ENCODE measurements at regions not wholly inside any gene's neighbourhood (a gene's known extent, or its start where the extent isn't known, plus 50 kb on each side); places are given as distances from the start of the nearest gene placed in this dataset.

- DNase-seq, result no peak
Measured at GRCh38 chr6:166774292-166774691, 147.2 kb upstream of the RPS6KA2 start.

GRCh38 chr6:166772518-166772917, 145.5 kb upstream of the RPS6KA2 start:
- no peak for DNase-seq

GRCh38 chr6:166771701-166772100, 144.7 kb upstream of the RPS6KA2 start:
- DNase-seq, result no peak

- no peak for DNase-seq
Measured at GRCh38 chr6:166770216-166771116, 143.4 kb upstream of the RPS6KA2 start.

- DNase-seq, result no peak
Measured at GRCh38 chr6:166769648-166770047, 142.6 kb upstream of the RPS6KA2 start.

- DNase-seq, result no peak
Measured at GRCh38 chr6:166768761-166769160, 141.7 kb upstream of the RPS6KA2 start.

GRCh38 chr6:166767230-166767629, 140.2 kb upstream of the RPS6KA2 start:
- DNase-seq, result no peak

- DNase-seq, result no peak
Measured at GRCh38 chr6:166766769-166767168, 139.7 kb upstream of the RPS6KA2 start.

- DNase-seq, result no peak
Measured at GRCh38 chr6:166765234-166765541, 138.1 kb upstream of the RPS6KA2 start.

- no peak for DNase-seq
Measured at GRCh38 chr6:166764473-166765233, 137.6 kb upstream of the RPS6KA2 start.

- no peak for DNase-seq
Measured at GRCh38 chr6:166763606-166764472, 136.8 kb upstream of the RPS6KA2 start.

GRCh38 chr6:166761801-166762200, 134.8 kb upstream of the RPS6KA2 start:
- DNase-seq, result no peak

- DNase-seq, result no peak
Measured at GRCh38 chr6:166760288-166760687, 133.2 kb upstream of the RPS6KA2 start.

GRCh38 chr6:166758136-166758704, 131.2 kb upstream of the RPS6KA2 start:
- no peak for DNase-seq

- peak; percentile 60 for DNase-seq
Measured at GRCh38 chr6:166757232-166758135, 130.4 kb upstream of the RPS6KA2 start.

GRCh38 chr6:166754218-166755030, 127.4 kb upstream of the RPS6KA2 start:
- DNase-seq, result no peak

- DNase-seq, result no peak
Measured at GRCh38 chr6:166752928-166753721, 126.1 kb upstream of the RPS6KA2 start.

GRCh38 chr6:166752097-166752496, 125.0 kb upstream of the RPS6KA2 start:
- DNase-seq, result no peak

GRCh38 chr6:166751051-166751595, 124.1 kb upstream of the RPS6KA2 start:
- DNase-seq, result peak; percentile 13
